ENCODE measurements at regions not wholly inside any gene's neighbourhood (a gene's known extent, or its start where the extent isn't known, plus 50 kb on each side); places are given as distances from the start of the nearest gene placed in this dataset.
A peak's percentile ranks its signal among the peaks of the same experiment; 100 is the strongest.
"Not testable (repeated sequence)": the region's sequence is repeated elsewhere in the genome, so short reads cannot be mapped to it uniquely, and the experiment has no call there.

- DNase-seq = no peak
Measured at GRCh38 chr4:81617545-81617944, 145.8 kb upstream of the RASGEF1B start.

GRCh38 chr4:81611221-81611620 lies 139.5 kb upstream of the RASGEF1B start:
- DNase-seq = no peak

- DNase-seq = no peak
Measured at GRCh38 chr4:81609844-81610243, 138.1 kb upstream of the RASGEF1B start.

- no peak for DNase-seq
Measured at GRCh38 chr4:81607950-81608349, 136.2 kb upstream of the RASGEF1B start.

GRCh38 chr4:81606801-81607501 lies 135.2 kb upstream of the RASGEF1B start:
- DNase-seq = no peak

GRCh38 chr4:81606166-81606565 lies 134.5 kb upstream of the RASGEF1B start:
- no peak for DNase-seq

- no peak for DNase-seq
Measured at GRCh38 chr4:81605271-81605670, 133.6 kb upstream of the RASGEF1B start.

GRCh38 chr4:81604683-81605218 lies 133.0 kb upstream of the RASGEF1B start:
- no peak for DNase-seq

- DNase-seq = no peak
Measured at GRCh38 chr4:81602854-81603253, 131.1 kb upstream of the RASGEF1B start.

- DNase-seq = no peak
Measured at GRCh38 chr4:81601358-81601694, 129.6 kb upstream of the RASGEF1B start.

- DNase-seq = no peak
Measured at GRCh38 chr4:81600520-81601357, 129.0 kb upstream of the RASGEF1B start.

GRCh38 chr4:81599742-81600380 lies 128.2 kb upstream of the RASGEF1B start:
- peak; percentile 31 to 37 for DNase-seq

GRCh38 chr4:81595798-81596610 lies 124.3 kb upstream of the RASGEF1B start:
- no peak for DNase-seq

GRCh38 chr4:81595287-81595686 lies 123.6 kb upstream of the RASGEF1B start:
- no peak for DNase-seq

GRCh38 chr4:81594490-81595159 lies 122.9 kb upstream of the RASGEF1B start:
- no peak for DNase-seq

- DNase-seq = no peak
Measured at GRCh38 chr4:81592701-81593100, 121.0 kb upstream of the RASGEF1B start.

GRCh38 chr4:81590596-81590995 lies 118.9 kb upstream of the RASGEF1B start:
- DNase-seq = no peak

- DNase-seq = no peak
Measured at GRCh38 chr4:81589262-81589661, 117.6 kb upstream of the RASGEF1B start.

- no peak for DNase-seq
Measured at GRCh38 chr4:81586706-81587105, 115.0 kb upstream of the RASGEF1B start.

- not testable (repeated sequence) for DNase-seq
Measured at GRCh38 chr4:81580994-81581374, 109.3 kb upstream of the RASGEF1B start.

- DNase-seq = no peak
Measured at GRCh38 chr4:81580346-81580993, 108.8 kb upstream of the RASGEF1B start.

- DNase-seq = no peak
Measured at GRCh38 chr4:81577392-81577791, 105.7 kb upstream of the RASGEF1B start.

Measured in NCI-H526 (cell line).